ENCODE measurements at regions not wholly inside any gene's neighbourhood (a gene's known extent, or its start where the extent isn't known, plus 50 kb on each side); places are given as distances from the start of the nearest gene placed in this dataset.

- H4K91ac ChIP-seq (replicated peaks; ENCODE audit: insufficient read length, low read length): no peak overlapping the region
- no peak overlapping the region for H3K4ac ChIP-seq (replicated peaks; ENCODE audit: insufficient read length, low read depth, low read length)
- H3K79me1 ChIP-seq (ENCODE audit: low read depth, low read length): no peaks in the 10 kb centered on the region
- H3K23ac ChIP-seq (ENCODE audit: insufficient read length): no peak overlapping the region
- H2BK12ac ChIP-seq (ENCODE audit: low read depth, low read length): no peak overlapping the region
- no peak overlapping the region for H2AFZ ChIP-seq (ENCODE audit: low read length)
- H3K27me3 ChIP-seq (replicated peaks in 1 of 4; ENCODE audit: control insufficient read depth in 3 of 4, extremely low read depth in 1 of 4, insufficient read depth in 3 of 4, low read length in 3 of 4): no peaks in the 10 kb centered on the region
- no peak overlapping the region for H4K8ac ChIP-seq (ENCODE audit: extremely low read depth, insufficient read depth, low read length)
- H3K18ac ChIP-seq (ENCODE audit: extremely low read depth, low read length): no peak overlapping the region
- H3K56ac ChIP-seq (replicated peaks; ENCODE audit: insufficient read length, low read depth, low read length): no peak overlapping the region
- DNase-seq (ENCODE audit: low read depth in 1 of 2, low spot score in 2 of 2) (no peak), FAIRE-seq (no peak)
- H2BK20ac ChIP-seq (ENCODE audit: low read length): no peak overlapping the region
- H4K5ac ChIP-seq (ENCODE audit: insufficient read length, low read depth, low read length): no peak overlapping the region
- H3K9me3 ChIP-seq (ENCODE audit: insufficient read depth in 2 of 2, low read depth in 1 of 2, low read length in 1 of 2): no peaks in the 10 kb centered on the region
- peaks cover 3 to 29% (median 9%) of the 10 kb centered on the region in 4 experiments; a peak in 7 of 8 replicates for H3K36me3 ChIP-seq (ENCODE audit: control insufficient read depth in 2 of 4, insufficient read depth in 4 of 4, low read length in 3 of 4)
- H3K79me2 ChIP-seq (ENCODE audit: control insufficient read depth in 1 of 2, insufficient read depth in 2 of 2, low read length in 2 of 2): no peaks in the 10 kb centered on the region
- 82% methylated on average over 4 of the region's 4 CpGs; no CpG with 5 or more reads in 1 of the 2 experiments for WGBS, 2 experiments (ENCODE audit: extremely low coverage in 1 of 2, insufficient coverage in 1 of 2, insufficient read length in 1 of 2, insufficient replicate concordance in 2 of 2, low coverage in 1 of 2, low lambda C conversion rate in 2 of 2, missing lambda C conversion rate in 1 of 2)
- no peak overlapping the region for H3K14ac ChIP-seq (ENCODE audit: insufficient read length)
- no peak overlapping the region for H2AK5ac ChIP-seq (ENCODE audit: low read depth, low read length)
- POLR2A ChIA-PET (ENCODE audit: partially characterized antibody): interaction anchor here (1.2 to 1.7 kb wide), 2 partner anchors 11 to 38 kb away, joined by 3 to 4 read pairs; no protein-coding TSS in a partner anchor
- CTCF ChIA-PET (ENCODE audit: partially characterized antibody): interaction anchor here (0.9 to 2.0 kb wide), 4 partner anchors 9 to 108 kb away, joined by 3 to 10 read pairs (median 4); no protein-coding TSS in a partner anchor
- H3K23me2 ChIP-seq (ENCODE audit: low read depth, low read length): no peaks in the 10 kb centered on the region
- TF ChIP-seq KDM1A (IDR thresholded peaks at IDR 0.05; ENCODE audit: borderline replicate concordance, low read length) (no peak), TAF7 (optimal IDR thresholded peaks at IDR 0.05; ENCODE audit: borderline replicate concordance, low read depth, low read length) (no peak), SIRT6 (IDR thresholded peaks at IDR 0.05; ENCODE audit: low read length) (no peak)
- H3K4me1 ChIP-seq (replicated peaks in 1 of 4; ENCODE audit: control insufficient read depth in 3 of 4, insufficient read depth in 4 of 4, low read length in 3 of 4): no peaks in the 10 kb centered on the region
- H2BK15ac ChIP-seq (ENCODE audit: low read length): no peak overlapping the region
- peaks cover 0 to 4% of the 10 kb centered on the region in 2 experiments for H4K20me1 ChIP-seq (replicated peaks in 1 of 2; ENCODE audit: control insufficient read depth in 1 of 2, insufficient read depth in 2 of 2, low read length in 2 of 2)
- no peak overlapping the region for H2BK5ac ChIP-seq (ENCODE audit: low read depth, low read length)
- H3K4me2 ChIP-seq (ENCODE audit: insufficient read depth in 1 of 2, low read depth in 2 of 2, low read length in 2 of 2): no peak overlapping the region
- no peak overlapping the region for H2BK120ac ChIP-seq (replicated peaks; ENCODE audit: low read depth, low read length)
- no peak overlapping the region for H3K9ac ChIP-seq (replicated peaks in 1 of 4; ENCODE audit: extremely low read depth in 1 of 4, low read depth in 3 of 4, low read length in 3 of 4)
- H3K27ac ChIP-seq (ENCODE audit: low read depth, low read length): no peak overlapping the region
- H3K4me3 ChIP-seq (ENCODE audit: extremely low read depth in 1 of 4, insufficient read depth in 2 of 4, low read depth in 3 of 4, low read length in 4 of 4): no peak overlapping the region
Observed at GRCh38 chr7:149607683-149608082, 110.1 kb upstream of the ZNF746 start.

All from H1 (cell line).